Astrocyte (in vitro differentiated cells and primary cell): ENCODE measurements at regions not wholly inside any gene's neighbourhood (a gene's known extent, or its start where the extent isn't known, plus 50 kb on each side); places are given as distances from the start of the nearest gene placed in this dataset.

Source experiments
- EZH2 ChIP-seq: IDR thresholded peaks from 2 replicates; pipeline ENCODE4 v1.6.1; 2012; ENCODE audit warnings: mild to moderate bottlenecking, low read length, inconsistent platforms; ENCODE audit not compliant: insufficient read depth
- TF ChIP-seq, protein P1 (sequence below): IDR thresholded peaks from 2 replicates; pipeline ENCODE4 v1.5.1; 2011; ENCODE audit warnings: low read depth, mild to moderate bottlenecking, inconsistent platforms, low read length, moderate library complexity; ENCODE audit not compliant: insufficient read depth

DNA sequence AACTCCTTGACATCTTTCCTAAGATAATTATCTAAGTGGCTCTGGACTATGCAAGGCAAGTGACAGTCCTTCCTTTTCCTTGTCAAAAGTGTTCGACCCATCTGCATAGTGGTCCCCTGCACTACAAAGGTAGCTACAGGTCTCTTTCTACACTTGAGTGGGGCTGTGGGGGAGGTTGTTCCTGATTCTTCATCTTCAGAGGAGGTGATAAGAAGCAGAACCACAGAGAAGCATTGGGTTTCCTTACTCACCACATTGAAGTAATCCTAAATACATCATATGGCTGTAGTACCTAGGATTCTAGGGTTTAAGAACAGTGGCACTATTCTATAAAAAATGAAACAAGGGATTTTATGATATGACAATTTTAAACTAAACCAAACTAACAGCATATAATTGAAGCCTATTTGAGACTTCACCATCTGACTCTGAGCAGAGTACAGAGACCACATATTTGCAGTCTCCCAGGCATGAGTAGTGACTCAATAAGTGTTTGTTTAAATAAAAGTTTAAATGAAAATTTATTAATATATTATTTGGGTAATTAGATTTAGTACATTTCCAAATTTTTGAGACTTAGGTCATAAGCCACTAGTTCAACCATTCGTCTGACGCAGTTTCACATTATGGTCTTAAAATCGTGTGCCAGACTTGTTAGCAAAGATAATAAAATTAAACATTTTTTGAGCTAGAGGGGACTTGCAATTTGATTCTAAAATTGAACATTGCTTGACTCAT is 54.9 kb upstream of the NEK7 start:
- TF ChIP-seq, protein P1, sequence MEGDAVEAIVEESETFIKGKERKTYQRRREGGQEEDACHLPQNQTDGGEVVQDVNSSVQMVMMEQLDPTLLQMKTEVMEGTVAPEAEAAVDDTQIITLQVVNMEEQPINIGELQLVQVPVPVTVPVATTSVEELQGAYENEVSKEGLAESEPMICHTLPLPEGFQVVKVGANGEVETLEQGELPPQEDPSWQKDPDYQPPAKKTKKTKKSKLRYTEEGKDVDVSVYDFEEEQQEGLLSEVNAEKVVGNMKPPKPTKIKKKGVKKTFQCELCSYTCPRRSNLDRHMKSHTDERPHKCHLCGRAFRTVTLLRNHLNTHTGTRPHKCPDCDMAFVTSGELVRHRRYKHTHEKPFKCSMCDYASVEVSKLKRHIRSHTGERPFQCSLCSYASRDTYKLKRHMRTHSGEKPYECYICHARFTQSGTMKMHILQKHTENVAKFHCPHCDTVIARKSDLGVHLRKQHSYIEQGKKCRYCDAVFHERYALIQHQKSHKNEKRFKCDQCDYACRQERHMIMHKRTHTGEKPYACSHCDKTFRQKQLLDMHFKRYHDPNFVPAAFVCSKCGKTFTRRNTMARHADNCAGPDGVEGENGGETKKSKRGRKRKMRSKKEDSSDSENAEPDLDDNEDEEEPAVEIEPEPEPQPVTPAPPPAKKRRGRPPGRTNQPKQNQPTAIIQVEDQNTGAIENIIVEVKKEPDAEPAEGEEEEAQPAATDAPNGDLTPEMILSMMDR, result no peak
- TF ChIP-seq EZH2, result no peak
